ENCODE measurements at regions not wholly inside any gene's neighbourhood (a gene's known extent, or its start where the extent isn't known, plus 50 kb on each side); places are given as distances from the start of the nearest gene placed in this dataset.

- no peak for TF ChIP-seq CTCF (conservative IDR thresholded peaks at IDR 0.05; ENCODE audit: low read depth, low read length)
- H3K4me3 ChIP-seq (ENCODE audit: low read depth, low read length), result no peak overlapping the region
- DNase-seq (ENCODE audit: low read depth), result no peak
Observed at GRCh38 chr20:39813190-39813829, 851.2 kb downstream of the DHX35 start.

DNA sequence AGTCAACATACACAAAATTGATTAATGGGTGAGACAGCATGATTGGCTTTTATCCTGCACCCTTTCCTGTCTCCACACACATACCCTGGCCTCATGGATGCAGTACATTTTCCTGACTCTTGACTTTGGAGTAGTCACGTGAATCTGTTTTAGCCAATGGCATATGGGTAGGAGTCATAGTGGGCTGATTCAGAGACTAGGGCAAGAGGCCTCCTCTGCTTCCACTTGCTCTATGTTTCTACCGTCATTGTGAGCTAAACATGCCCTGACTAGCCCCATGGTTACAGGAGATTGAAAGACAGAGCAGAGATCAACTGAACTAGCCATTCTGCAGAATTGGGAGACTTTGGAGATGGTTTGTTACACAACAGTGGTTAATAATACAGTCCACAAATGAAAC is 850.0 kb downstream of the DHX35 start:
- TF ChIP-seq CTCF (conservative IDR thresholded peaks at IDR 0.05; ENCODE audit: low read depth, low read length), result no peak
- H3K4me3 ChIP-seq (ENCODE audit: low read depth, low read length), result no peak overlapping the region
- DNase-seq (ENCODE audit: low read depth), result no peak

DNA sequence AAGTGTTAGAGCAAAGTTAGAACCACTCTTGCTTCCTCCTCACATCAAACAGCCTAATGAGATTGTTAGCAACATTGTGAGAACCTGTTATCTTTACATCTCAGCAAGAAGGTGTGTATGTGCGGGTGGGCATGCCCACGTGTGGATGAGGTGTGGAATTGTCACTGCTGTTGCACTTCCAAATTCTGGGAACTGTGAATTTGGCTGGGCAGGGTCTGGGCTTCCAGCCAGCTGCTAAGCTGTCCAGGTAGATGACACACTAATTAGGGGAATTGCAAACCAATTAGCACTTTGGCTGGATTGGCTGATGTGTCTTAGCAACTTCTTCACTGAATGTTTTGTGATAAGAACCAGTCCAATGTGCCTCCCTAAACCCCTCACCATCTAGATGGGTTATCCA is 848.2 kb downstream of the DHX35 start:
- no peak overlapping the region for H3K4me3 ChIP-seq (ENCODE audit: low read depth, low read length)
- TF ChIP-seq CTCF (conservative IDR thresholded peaks at IDR 0.05; ENCODE audit: low read depth, low read length), result no peak
- DNase-seq (ENCODE audit: low read depth), result no peak

DNA sequence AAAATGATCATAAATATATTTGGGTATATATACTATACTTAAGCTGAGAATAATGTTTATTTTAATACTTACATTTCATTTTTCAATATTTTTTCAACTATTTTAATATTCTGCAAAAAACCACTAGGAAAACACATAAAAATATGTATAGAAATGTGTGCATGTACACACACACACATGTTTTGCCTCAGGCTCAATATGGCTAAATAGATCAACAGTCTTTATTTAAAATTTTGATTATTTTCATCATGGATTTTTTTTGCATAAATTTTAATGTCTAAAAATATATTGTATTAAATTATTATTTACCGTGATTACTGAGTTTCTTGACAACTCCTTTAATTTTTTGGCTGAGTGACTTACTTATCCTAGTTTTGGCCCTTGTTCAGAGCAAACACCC is 846.5 kb downstream of the DHX35 start:
- TF ChIP-seq CTCF (conservative IDR thresholded peaks at IDR 0.05; ENCODE audit: low read depth, low read length), result no peak
- DNase-seq (ENCODE audit: low read depth), result no peak

DNA sequence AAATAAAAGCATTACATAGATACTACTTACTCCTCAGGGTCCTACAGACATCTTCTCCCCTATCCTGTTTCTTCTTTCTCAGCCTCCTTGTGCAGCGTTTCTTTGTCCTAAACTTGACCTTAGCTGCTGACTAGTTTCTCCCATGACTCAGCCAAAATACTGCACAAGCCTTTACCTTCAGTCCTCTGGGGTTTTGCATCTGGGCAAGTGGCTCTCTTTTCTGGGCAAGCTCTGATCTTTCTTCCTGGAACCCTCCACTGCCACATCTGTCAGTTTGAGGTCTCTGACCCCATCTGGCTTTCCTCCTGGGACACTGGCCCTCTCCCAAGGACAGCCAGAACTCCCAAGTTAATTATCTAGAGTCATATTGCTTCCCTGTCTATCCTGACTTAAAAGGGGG is 838.4 kb downstream of the DHX35 start:
- no peak for TF ChIP-seq CTCF (conservative IDR thresholded peaks at IDR 0.05; ENCODE audit: low read depth, low read length)
- DNase-seq (ENCODE audit: low read depth), result no peak
- no peak overlapping the region for H3K4me3 ChIP-seq (ENCODE audit: low read depth, low read length)

More for the DNA sequence above, 846.5 kb downstream of the DHX35 start:
- no peak overlapping the region for H3K4me3 ChIP-seq (ENCODE audit: low read depth, low read length)

DNA sequence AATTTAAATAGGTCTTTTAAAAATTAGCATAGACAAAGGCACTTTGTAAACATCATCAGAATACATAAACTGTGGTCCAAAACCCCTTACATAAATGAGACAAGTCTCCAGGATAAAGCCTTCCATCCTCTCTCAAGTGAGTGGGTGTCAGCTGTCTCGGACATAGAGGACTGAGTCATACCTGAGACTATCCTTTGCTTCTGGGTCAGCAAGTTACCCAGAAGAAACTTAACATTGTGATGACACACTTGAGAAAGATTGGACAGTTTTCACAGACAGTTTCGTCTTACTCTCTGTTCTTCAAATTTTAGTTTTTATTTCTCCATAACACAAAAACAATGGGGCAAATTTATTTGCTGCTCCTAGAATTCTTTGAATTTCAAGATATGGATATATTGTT is 838.0 kb downstream of the DHX35 start:
- TF ChIP-seq CTCF (conservative IDR thresholded peaks at IDR 0.05; ENCODE audit: low read depth, low read length), result no peak
- DNase-seq (ENCODE audit: low read depth), result no peak

DNA sequence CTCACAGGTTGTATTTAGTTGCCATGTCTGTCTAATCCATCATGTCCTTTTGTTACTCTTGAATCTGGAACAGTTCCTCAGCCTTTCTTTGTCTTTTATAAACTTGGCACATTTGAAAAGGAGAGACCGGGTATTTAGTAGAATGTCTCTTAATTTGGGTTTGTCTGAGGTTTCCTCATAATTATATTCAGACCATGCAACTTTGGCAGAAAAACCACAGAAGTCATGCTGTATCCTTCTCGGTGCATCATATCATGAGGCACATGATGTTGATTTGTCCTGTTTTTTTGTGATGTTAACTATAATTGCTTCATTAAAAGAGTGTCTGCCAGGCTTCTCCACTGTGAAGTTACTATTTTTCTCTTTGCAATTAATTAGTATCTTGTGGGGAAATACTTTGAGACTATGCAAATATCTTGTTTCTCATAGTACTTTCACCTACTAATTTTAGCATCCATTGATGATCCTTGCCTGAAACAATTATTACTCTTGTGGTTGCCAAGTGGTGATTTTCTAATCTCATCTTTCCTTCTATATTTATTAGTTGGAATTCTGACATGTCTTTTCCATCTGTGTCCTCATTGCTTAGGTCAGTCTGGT is 837.3 kb downstream of the DHX35 start:
- no peak overlapping the region for H3K4me3 ChIP-seq (ENCODE audit: low read depth, low read length)
- no peak for TF ChIP-seq CTCF (conservative IDR thresholded peaks at IDR 0.05; ENCODE audit: low read depth, low read length)
- DNase-seq (ENCODE audit: low read depth), result no peak

More for the DNA sequence above, 838.0 kb downstream of the DHX35 start:
- H3K4me3 ChIP-seq (ENCODE audit: low read depth, low read length), result no peak overlapping the region

All from epithelial cell of proximal tubule (primary cell).